Lower leg skin (tissue), 3 donors: ENCODE measurements at regions not wholly inside any gene's neighbourhood (a gene's known extent, or its start where the extent isn't known, plus 50 kb on each side); places are given as distances from the start of the nearest gene placed in this dataset.

Source experiments
- CTCF ChIP-seq, 3 donors: fragments of 450-650 bp; IDR thresholded peaks; one replicate each; pipeline ENCODE4 v1.5.1; 2016; ENCODE audit warnings: antibody characterized with exemption in 3 of 3, mild to moderate bottlenecking in 3 of 3, moderate library complexity in 2 of 3
- POLR2A ChIP-seq, 2 donors: fragments of 450-650 bp; IDR thresholded peaks; one replicate each; pipeline ENCODE4 v1.6.1; 2016 to 2017; ENCODE audit warnings: antibody characterized with exemption in 2 of 2, mild to moderate bottlenecking in 1 of 2, moderate library complexity in 1 of 2

DNA sequence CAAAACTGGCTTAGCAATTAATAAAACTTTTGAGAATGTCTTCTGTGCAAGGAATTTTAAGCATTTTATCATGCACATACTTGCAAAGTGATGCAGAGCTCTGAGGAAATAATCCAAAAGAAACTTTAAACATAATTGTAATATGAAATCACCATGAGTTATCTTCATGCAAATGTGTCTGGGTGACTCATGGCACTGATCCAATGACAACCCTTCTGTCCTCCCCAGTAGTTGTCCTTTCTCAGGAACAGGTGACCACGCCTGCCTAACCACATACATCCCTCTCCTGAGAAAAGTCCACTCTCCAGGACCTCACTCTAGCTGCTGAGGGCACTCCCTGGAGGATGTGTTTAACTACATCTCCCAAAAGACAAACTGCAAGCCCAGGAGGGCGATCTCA lies 530.6 kb upstream of the IL12A start:
- TF ChIP-seq CTCF (IDR thresholded peaks at IDR 0.05), result no peak
- no peak for TF ChIP-seq POLR2A (IDR thresholded peaks at IDR 0.05)
